NCI-H2081 treated with DMSO at 0.1 percent for 48 hours (cell line): ENCODE measurements at regions not wholly inside any gene's neighbourhood (a gene's known extent, or its start where the extent isn't known, plus 50 kb on each side); places are given as distances from the start of the nearest gene placed in this dataset.
A peak's percentile ranks its signal among the peaks of the same experiment; 100 is the strongest.
"Not testable (repeated sequence)": the region's sequence is repeated elsewhere in the genome, so short reads cannot be mapped to it uniquely, and the experiment has no call there.

ENCODE experiments used
- DNase-seq: peaks from one replicate; lab custom pipeline; 2025; lab: John Stamatoyannopoulos, UW

DNA sequence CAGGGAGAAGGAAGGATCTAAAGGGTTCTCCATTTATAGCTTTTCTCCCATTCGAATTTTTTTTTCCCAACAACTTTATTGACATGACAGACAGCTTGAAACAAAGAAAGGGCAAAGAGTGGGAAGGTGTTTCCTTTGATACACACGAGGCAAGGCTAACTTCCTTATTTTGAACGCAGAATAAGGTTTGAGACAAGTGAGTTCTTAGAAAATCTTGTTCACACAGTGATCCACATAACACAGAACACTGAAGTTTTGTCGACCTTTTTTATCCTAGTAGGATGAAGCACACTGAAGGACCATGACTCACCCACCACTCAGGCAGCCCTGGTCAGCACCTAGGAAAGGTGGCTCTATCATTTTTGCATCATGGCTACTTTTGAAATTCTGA lies 425.8 kb upstream of the MDFIC2 start:
- no peak for DNase-seq

DNA sequence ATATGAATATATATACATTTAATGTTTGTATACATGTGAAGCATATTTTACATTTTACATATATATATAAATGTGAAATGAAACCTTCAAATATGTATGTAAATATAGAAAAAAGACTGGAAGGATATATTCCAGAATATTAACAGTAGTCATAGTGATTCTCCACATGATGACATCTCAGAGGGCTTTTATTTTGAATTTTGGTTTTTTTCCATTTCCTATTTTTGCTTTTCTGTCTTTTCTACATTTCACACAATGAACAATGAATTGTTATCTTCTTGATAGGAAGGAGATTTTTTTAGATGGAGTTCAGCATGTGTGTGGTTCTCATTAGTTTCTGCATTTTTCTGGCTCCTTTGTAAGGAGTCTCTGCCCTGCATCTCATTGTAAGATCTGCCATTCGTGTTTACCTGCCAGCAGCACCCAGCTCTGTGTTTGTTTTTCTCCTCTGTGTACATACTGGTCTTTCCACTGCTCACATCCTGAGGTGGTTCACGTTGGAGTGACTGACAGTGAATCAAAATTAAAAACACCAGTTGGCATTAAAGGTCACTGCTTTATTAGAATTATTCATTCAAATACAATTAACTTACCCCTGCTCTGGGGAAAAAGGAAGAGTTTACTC lies 425.3 kb upstream of the MDFIC2 start:
- peak; percentile 4 for DNase-seq

DNA sequence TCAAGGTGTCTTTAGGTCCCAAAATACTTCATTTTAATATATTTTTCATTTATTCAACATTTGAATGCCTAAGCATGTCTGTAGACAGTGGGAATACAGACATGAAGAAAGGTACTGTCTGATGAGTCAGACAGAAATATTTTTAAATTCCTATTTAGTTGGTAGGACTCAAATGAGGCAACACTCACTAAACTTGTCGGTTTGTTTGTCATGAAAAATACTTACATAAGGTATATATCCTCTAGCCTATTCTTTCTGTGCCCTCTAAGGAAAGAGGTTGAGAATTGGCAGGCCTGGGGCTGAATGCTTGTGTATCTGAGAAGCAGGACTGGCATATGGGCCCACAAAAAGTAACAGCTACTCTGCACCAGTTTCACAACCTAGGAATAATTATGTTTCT lies 423.6 kb upstream of the MDFIC2 start:
- DNase-seq: no peak

DNA sequence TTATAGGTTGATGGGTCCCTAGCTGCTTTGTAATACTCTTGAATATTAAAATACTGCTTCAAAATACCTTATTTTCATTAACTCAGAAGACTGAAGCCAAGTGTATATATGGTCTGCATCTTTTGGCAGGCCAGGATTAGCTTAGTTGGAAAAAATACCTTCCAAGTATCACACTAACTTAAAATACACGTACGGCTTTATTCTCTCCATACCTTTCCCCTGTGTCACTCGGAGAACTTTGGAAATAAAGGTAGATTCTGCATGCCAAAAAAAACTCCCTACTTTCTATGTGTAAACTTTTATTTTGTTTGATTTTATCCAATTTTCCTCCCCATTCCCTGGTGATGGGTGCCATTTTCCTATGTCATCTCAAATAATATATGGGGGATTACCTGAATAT lies 422.3 kb upstream of the MDFIC2 start:
- DNase-seq: no peak

DNA sequence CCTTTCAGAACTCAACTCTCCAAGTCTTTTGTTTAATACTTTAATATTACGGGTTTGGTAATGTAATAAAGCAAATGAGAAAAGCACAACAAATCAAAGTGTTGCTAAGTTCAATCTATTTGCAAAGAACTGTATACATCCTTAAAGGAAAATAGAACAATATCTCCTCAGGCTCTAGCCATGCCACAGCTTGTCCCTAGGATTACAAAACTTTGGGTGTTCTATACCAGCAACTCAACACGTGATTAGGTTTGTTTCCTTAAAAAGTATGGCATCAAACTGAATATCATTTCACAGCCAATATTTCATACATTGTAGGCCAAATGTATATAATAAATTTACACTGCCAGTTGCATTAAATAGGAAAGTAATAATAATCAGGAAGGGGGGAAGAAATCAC lies 418.6 kb upstream of the MDFIC2 start:
- no peak for DNase-seq

DNA sequence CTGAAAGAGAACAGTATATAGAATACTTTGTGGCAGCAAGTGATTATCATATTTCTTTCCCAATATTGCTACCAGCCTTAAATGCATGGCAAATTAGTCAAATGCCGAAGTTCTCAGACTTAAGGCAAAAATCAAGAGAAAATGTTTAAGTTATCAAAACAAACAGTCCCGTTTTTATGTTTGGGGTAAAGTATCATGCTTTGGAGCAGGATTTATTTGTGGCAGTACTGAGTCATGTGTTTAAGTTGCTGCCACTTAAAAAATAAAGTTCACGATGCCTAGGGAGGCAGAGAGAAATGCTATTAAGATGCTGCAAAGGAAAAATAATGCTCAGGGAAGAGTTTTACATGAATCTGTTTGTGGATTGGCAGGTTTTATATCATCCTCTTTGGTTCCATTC lies 417.4 kb upstream of the MDFIC2 start:
- no peak for DNase-seq

DNA sequence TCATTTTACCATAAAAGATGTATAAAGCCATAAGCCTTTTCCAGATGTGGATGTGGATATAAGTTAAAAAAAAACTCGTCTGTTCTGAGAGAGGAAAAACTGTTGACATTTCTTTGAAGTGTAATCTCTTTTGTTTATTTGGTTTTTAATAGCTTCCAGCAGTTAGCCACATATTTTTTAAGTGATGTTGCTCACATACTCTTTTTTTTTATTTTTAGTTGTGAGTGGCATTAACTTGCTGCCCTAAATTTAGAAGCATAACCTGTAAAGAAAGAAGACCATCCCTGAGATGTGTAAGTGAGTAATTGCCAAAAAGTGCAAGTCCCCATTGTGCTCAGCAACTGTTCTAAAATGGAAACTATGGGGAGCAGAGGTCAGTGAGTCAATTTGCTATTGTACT lies 415.9 kb upstream of the MDFIC2 start:
- no peak for DNase-seq

DNA sequence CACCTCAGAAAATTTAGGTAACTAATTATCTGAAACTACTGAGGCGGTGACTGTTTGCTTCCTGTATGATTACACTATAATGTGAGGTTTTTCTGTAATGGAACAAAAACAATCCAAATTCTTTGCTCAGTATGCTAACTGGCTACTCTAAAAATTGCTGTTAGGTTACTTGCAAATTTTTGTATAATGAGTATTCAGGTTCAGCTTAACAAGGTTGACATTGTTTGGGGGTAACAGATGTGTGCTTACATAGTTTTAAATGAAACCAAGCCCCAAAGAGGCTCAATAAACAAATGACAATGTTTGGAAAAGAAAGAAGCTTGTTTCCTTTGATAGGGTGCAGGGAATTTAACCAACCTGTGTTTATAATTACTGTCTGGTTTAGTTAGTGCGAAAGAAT lies 414.5 kb upstream of the MDFIC2 start:
- no peak for DNase-seq

DNA sequence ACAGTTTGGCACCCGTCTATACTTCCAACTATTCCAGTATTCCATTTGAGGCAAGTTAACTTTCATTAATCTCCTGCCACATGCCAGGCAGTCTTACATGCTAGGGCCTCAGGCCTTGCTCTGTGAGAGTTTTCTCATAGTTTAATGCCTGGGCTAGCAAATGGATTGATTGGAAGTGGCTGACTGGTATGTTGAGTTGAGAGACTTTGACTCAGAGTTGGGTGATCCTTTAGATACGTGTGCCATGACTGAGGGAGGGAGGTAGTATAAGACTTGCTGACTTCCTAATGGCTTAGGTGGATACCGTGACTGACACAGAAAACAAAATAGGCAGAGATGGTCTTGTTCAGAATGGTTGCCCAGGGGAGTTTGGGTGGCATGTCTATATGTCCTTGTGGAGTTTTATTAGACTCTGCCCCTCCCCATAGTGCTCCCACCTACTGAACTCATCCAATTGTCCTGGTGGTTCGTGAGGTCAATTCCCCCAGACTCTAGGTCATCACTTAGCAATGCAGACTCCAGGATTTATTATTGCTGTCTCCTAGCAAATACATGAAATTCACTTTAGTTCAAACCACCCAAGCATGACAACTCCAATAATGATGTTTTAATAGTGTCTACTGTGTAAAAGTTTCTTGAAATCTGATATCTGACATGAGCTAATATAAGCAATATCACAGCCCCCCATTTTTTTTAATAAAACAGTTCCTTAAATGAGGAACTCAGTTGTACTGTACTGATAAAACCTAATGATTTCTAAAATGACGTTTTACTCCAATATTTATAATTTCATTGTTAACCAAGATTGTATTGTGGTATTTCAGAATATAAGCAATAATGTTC lies 413.9 kb upstream of the MDFIC2 start:
- DNase-seq: no peak

DNA sequence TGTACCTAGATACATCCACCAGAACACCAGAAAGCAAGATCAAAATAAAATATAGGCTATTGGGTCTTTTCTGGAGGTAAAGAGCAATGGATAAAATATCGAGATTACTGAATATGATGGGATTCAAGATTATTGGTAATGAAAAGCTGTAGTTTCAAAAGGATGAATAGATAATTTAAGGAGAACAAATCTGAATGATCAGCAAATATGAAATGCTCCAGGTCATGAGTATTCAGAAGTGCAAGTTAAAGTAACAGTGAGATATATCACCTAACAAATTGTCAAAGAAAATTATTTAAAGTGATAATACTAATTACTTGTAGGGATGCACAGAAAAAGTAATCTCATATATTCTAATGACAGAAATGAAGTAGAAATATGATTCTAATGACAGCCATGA lies 409.6 kb upstream of the MDFIC2 start:
- no peak for DNase-seq

DNA sequence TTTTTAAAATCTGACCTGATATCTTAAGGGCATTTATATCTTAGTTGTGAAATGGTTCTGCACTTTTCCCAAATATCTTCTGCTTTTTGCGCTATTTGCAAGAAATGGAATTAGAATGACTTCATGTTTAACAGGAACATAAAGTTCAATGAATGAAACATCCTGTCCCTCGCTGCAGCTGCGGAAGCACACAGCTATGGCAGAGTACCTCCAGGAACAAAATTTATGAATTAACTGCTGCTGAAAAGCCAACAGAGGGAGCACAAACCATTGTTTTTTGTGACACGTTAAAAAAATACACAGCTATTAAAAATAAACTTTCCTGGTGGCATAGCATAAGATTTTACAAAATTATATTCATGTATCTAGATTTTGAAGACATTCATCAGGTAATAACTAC lies 404.4 kb upstream of the MDFIC2 start:
- no peak for DNase-seq

DNA sequence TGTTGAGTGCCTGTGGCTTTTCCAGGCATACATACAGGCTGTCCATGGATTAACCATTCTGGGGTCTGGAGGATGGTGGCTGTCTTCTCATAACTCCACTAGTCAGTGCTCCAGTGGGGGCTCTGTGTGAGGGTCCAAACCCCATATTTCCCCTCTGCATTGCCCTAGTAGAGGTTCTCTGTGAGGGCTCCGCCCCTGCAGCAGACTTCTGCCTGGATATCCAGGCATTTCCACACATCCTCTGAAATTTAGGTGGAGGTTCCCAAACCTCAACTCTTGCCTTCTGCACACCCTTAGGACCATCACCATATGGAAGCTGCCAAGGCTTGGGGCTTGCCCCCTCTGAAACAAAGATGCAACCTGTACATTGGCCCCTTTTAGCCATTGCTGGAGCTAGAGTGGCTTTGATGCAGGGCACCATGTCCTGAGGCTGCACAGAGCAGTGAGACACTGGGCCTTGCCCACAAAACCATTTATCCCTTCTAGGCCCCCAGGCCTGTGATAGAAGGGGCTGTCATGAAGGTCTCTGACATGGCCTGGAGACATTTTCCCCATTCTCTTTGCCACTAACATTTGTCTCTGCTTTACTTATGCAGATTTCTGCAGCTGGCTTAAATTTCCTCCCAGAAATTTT lies 400.1 kb upstream of the MDFIC2 start:
- no peak for DNase-seq

DNA sequence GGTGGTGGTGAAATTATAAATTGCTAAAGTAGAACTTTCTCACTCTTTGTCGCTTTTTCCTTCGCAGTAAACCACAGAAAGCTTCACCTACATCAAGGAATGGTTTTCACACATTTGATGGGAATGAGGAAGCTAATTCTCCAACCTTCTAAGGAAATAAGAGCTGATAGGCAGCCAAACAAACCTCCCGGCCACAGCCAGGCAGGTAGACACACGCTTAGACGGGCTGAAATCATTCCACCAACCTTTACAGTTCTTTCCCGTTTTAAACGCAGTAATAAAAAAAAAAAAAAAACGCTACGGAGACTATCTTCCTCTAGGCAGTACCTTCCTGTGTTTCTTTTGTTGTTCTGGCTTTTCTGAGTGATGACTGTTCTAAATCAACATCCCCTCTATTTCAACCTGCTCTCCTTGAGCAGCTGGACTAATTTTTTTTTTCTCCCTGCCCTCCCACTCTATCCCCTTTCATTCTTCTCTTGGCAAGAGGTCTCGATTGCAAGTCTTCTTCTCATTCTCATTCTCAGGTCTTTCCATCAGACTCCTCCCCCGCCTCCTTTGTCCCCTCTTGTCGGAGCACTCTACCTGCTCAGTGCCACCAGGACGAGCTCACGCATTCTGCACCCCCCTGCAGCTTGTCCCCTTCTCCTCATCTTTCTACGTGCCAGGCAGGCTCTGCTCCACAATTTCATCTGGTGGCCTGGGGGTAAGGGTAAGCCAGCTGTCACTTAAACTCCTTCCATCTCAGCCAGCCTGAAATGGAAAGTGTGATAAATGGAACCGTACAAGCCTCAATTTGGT lies 391.1 kb upstream of the MDFIC2 start:
- no peak for DNase-seq

DNA sequence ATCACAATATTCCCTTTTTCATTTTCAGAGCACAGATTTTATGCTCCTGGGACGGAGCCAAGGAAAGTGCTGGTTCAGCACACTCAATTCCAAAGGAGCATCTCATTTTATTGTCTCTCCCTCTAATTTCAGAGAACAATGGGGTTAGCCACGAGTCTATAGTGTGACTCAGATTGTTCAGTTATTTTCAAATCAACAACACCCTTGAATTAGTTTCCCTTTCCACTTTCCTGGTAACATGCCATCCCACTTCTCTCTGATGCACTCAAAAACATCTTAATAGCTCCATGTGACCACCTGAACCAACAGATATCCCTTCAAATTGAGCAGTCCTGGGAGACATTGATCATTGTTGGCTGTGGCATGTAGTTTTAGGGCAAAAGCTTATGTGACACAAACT lies 389.7 kb upstream of the MDFIC2 start:
- DNase-seq: no peak

DNA sequence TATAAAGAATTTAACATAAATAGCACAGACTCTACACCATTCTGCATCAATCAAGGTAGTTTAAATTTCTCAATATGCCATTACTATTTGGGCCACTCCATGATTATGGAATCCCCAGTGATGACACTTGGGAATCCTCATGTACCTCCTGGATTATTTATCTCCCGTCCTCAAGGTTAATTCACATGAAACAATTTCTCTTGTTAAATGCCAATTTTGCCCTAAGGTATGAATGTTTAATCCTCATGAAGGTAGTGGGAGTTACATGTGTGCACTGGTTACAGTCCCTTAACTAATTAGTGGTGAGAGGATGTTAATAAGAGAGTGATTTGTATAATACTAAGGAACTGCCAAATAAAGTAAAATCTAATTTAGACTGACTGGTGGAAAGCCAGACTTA lies 372.3 kb upstream of the MDFIC2 start:
- DNase-seq: no peak

DNA sequence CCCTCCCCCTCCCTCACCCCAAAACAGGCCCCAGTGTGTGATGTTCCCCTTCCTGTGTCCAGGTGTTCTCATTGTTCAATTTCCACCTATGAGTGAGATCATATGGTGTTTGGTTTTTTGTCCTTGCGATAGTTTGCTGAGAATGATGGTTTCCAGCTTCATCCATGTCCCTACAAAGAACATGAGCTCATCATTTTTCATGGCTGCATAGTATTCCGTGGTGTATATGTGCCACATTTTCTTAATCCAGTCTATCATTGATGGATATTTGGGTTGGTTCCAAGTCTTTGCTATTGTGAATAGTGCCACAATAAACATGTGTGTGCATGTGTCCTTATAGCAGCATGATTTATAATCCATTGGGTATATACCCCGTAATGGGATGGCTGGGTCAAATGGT lies 363.4 kb upstream of the MDFIC2 start:
- not testable (repeated sequence) for DNase-seq

DNA sequence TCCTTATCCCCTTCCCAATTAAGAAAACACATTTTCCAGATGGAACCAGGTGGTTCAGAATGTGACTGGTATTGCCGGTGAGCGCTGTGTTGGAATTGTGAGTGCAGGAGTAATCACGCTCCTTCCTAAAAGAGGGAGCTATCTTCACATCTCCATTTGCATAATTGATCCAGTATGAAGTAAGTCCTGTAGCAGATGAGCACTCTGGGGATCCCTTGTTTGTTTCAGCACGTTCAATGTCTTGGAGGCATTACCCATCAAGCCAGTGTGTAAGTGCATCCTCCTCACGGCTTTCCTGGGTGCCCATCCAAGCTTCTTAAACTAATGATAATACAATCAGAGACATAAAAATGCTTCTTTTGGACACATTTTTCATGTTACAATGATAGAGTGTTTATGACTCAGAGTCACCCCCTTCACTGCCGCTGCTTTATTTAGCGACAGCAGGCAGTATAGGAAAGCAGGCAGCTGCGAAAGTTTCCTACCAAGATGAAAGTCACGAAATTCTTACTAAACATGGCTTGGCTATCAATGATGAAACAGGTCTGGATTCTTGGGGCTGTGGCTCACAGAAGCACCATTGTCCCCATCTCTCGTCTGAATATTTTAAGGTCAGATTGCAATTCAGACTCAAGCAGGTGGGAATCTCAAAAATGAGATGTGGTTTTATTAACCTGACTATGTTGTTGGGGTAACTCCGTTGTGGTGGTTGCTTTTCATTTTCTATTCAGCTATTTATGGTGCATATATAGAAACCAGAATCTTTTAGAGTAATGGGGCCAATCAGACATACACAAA lies 346.3 kb upstream of the MDFIC2 start:
- DNase-seq: no peak

DNA sequence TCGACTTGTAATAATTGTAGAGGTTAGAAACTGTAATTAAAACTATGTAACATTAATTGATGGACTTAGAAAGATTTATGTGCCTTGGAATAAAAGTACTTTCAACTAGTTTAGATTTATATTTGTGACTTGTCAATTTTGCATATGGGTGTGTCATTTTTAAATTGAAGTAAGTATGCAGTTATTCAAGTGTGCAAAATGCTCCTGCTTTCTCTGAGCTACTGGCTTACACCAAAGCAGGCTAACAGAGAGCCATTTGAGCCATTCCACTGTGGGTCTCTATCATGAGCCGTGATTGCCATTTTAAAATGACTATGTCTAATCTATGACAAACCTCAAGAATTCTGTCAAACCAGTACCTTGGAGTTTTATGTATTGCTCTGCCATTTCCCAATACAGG lies 345.0 kb upstream of the MDFIC2 start:
- no peak for DNase-seq

DNA sequence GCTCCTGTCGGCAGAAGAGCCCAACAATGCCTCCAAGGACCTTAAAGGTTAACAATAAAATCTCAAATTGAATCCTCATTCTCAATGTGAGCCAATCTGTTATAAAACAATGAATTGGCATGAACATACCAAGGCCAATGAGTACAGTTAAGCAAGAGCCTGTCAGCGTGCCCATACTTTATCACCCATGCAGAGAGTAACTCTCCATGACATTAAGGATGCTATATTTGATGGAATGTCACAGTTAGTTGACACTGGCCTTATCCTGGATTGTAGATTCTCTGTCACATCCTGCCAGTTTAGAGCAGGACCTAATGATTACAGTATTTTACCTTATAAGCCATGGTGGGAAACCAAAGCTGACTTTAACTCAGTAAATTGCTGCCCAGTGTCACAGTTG lies 335.4 kb upstream of the MDFIC2 start:
- no peak for DNase-seq

DNA sequence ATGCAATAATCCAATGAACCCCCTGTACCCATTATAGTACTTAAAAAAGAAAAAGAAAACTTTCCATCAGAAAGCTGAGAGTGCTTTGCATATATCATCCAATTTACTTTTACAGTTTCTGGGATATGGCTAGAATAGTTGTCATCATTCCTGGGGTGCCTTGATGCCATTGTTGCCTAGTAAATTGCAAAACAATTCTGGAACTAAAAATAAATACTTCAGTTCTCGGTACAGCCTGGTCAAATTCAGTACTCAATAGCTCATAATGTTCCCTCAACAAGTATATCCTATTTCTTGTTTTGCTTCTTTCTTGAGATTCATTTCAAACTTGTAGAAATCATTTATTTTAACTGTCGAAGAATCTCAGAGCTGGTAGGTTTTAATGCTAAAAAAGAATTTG lies 334.7 kb upstream of the MDFIC2 start:
- no peak for DNase-seq

DNA sequence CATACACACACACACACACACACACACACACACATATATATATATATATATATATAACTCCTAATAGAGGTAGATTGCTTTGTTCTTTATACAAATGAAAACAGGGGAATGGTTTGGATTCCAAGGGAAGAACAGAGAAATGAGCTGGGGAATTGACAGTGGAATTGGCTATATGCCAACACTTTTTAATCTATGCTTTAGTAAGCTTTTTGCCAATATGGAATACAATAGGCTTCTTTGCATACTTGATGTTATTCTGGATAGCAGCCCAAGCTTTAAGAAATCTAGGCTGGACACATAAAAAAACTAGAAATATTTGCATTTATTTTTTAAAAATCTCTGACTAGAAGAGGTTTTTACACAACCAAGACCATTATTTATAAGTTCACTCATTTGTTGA lies 334.2 kb upstream of the MDFIC2 start:
- no peak for DNase-seq

DNA sequence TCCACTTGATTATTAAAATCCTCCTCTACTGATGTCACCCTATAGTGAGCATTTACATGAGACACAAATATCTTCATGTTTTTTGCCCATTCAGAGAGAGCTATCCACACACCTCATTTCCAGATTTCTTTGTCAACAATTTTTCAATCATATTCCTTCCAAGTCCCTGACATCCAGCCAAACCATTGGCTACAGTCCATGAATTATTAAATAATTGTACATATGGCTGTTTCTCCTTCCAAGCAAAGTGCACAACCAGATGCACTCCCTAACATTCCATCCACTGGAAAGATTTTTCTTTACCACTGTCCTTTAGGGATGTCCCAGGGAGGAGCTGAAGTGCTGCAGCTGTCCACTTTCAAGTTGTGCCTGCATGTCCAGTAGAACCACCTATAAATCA lies 328.0 kb upstream of the MDFIC2 start:
- no peak for DNase-seq
